Hepatocyte (in vitro differentiated cells): ENCODE measurements at regions not wholly inside any gene's neighbourhood (a gene's known extent, or its start where the extent isn't known, plus 50 kb on each side); places are given as distances from the start of the nearest gene placed in this dataset.

Source experiments
- EZH2phosphoT487 ChIP-seq: fragments of 200-600 bp; sonication (generic); IDR thresholded peaks from one replicate; pipeline ENCODE4 v1.6.1; 2018; ENCODE audit warnings: antibody characterized with exemption, mild to moderate bottlenecking, low read depth, moderate library complexity; ENCODE audit not compliant: unreplicated experiment, severe bottlenecking
- TF ChIP-seq, protein P1 (sequence below): fragments of 200-600 bp; sonication (generic); IDR thresholded peaks from 2 replicates; pipeline ENCODE4 v1.5.1; 2016; ENCODE audit warnings: antibody characterized with exemption, mild to moderate bottlenecking; ENCODE audit not compliant: poor library complexity

DNA sequence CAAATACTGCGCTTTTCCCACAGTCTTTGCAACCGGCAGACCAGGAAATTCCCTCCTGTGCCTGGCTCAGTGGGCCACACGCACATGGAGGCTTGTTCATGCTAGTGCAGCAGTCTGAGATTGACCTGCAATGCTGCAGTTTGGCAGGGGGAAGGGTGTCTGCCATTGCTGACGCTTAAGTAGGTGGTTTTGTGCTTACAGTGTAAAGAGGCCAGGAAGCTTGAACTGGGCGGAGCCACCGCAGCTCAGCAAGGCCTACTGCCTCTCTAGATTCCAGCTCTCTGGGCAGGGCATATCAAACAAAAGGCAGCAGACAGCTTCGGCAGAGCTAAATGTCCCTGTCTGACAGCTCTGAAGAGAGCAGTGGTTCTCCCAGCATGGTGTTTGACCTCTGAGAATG, 390.5 kb upstream of the TECRL start:
- TF ChIP-seq, protein P1, sequence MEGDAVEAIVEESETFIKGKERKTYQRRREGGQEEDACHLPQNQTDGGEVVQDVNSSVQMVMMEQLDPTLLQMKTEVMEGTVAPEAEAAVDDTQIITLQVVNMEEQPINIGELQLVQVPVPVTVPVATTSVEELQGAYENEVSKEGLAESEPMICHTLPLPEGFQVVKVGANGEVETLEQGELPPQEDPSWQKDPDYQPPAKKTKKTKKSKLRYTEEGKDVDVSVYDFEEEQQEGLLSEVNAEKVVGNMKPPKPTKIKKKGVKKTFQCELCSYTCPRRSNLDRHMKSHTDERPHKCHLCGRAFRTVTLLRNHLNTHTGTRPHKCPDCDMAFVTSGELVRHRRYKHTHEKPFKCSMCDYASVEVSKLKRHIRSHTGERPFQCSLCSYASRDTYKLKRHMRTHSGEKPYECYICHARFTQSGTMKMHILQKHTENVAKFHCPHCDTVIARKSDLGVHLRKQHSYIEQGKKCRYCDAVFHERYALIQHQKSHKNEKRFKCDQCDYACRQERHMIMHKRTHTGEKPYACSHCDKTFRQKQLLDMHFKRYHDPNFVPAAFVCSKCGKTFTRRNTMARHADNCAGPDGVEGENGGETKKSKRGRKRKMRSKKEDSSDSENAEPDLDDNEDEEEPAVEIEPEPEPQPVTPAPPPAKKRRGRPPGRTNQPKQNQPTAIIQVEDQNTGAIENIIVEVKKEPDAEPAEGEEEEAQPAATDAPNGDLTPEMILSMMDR, result no peak
- no peak for TF ChIP-seq EZH2phosphoT487
